Subcutaneous abdominal adipose tissue (tissue), 5 donors: ENCODE measurements at regions not wholly inside any gene's neighbourhood (a gene's known extent, or its start where the extent isn't known, plus 50 kb on each side); places are given as distances from the start of the nearest gene placed in this dataset.
"Not testable (repeated sequence)": the region's sequence is repeated elsewhere in the genome, so short reads cannot be mapped to it uniquely, and the experiment has no call there.

Experiments
- H3K27ac ChIP-seq: one replicate; pipeline ENCODE4 v1.7.0; 2013; ENCODE audit warnings: low read depth, mild to moderate bottlenecking, inconsistent platforms, low read length, moderate library complexity
- H3K27me3 ChIP-seq, 5 donors: one replicate each; pipeline ENCODE4 v1.7.0; 2013; ENCODE audit warnings: low read length in 5 of 5, inconsistent platforms in 1 of 5; ENCODE audit not compliant: control insufficient read depth in 5 of 5, insufficient read depth in 4 of 5
- H3K36me3 ChIP-seq, 5 donors: one replicate each; pipeline ENCODE4 v1.7.0; 2013; ENCODE audit warnings: low read length in 5 of 5; ENCODE audit not compliant: control insufficient read depth in 5 of 5, insufficient read depth in 5 of 5
- H3K4me1 ChIP-seq, 5 donors: one replicate each; pipeline ENCODE4 v1.7.0; 2013; ENCODE audit warnings: low read length in 5 of 5, mild to moderate bottlenecking in 3 of 5, moderate library complexity in 1 of 5; ENCODE audit not compliant: control insufficient read depth in 5 of 5, insufficient read depth in 5 of 5
- H3K4me3 ChIP-seq, 5 donors: one replicate each; pipeline ENCODE4 v1.7.0; 2013; ENCODE audit warnings: low read length in 5 of 5, low read depth in 1 of 5
- H3K9ac ChIP-seq, 5 donors: one replicate each; pipeline ENCODE4 v1.7.0; 2013; ENCODE audit warnings: low read length in 5 of 5, mild to moderate bottlenecking in 4 of 5, moderate library complexity in 3 of 5
- H3K9me3 ChIP-seq, 5 donors: one replicate each; pipeline ENCODE4 v1.7.0; 2013; ENCODE audit warnings: low read length in 5 of 5; ENCODE audit not compliant: control insufficient read depth in 5 of 5
- donor health status: healthy.
- donor health status: healthy.
- donor health status: healthy.
- donor health status: healthy.
- donor health status: healthy.

DNA sequence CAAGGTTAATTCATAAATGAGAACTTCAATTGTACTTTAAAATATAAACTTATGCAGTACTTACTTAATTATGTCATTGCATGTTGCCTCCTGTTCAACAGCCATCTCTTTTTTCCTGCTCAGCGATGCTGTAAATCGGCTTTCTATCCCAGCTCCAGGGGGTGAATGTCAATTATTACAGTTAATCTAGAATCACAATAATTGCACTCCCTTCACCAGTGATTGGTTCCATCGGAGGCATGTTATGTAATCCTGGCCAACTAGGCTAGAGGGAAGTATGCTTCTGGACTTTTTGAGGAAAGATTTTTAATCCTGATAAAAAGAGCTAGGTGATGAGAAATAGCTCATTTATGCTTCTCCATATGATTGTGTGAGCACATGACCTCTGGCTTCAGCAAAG lies 53.8 kb upstream of the SGIP1 start:
- Histone ChIP-seq H3K27me3 (no peaks in the 10 kb centered on the region), H3K9ac (no peak overlapping the region), H3K27ac (no peak overlapping the region), H3K36me3 (no peaks in the 10 kb centered on the region), H3K9me3 (peaks cover 0 to 4% (median 0%) of the 10 kb centered on the region in 5 donors), H3K4me3 (no peak overlapping the region), H3K4me1 (peaks cover 0 to 2% (median 0%) of the 10 kb centered on the region in 5 donors)

DNA sequence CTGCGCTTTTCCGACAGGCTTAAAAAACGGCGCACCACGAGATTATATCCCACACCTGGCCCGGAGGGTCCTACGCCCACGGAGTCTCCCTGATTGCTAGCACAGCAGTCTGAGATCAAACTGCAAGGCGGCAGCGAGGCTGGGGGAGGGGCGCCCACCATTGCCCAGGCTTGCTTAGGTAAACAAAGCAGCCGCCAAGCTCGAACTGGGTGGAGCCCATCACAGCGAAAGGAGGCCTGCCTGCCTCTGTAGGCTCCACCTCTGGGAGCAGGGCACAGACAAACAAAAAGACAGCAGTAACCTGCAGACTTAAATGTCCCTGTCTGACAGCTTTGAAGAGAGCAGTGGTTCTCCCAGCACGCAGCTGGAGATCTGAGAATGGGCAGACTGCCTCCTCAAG lies 52.7 kb upstream of the SGIP1 start:
- not testable (repeated sequence) for H3K4me3 ChIP-seq, H3K9me3 ChIP-seq, H3K9ac ChIP-seq, H3K4me1 ChIP-seq, H3K27ac ChIP-seq, H3K27me3 ChIP-seq, H3K36me3 ChIP-seq
